Smooth muscle cell (in vitro differentiated cells): ENCODE measurements at regions not wholly inside any gene's neighbourhood (a gene's known extent, or its start where the extent isn't known, plus 50 kb on each side); places are given as distances from the start of the nearest gene placed in this dataset.

ENCODE experiments used
- DNase-seq: peaks from one replicate; lab custom pipeline; 2025; ENCODE audit not compliant: unreplicated experiment; lab: John Stamatoyannopoulos, UW
- H2AFZ ChIP-seq: fragments of 200-600 bp; sonication (generic); 2 replicates; pipeline ENCODE4 v1.6.0; 2016; ENCODE audit warnings: antibody characterized with exemption, low read depth, mild to moderate bottlenecking
- H3F3A ChIP-seq: fragments of 200-600 bp; sonication (generic); 2 replicates; pipeline ENCODE4 v1.6.0; 2017; ENCODE audit warnings: antibody characterized with exemption, low read depth
- H3K27ac ChIP-seq: fragments of 200-600 bp; sonication (generic); 2 replicates; pipeline ENCODE4 v1.5.1; 2016; ENCODE audit warnings: low read depth, mild to moderate bottlenecking
- H3K27me3 ChIP-seq: fragments of 200-600 bp; sonication (generic); 2 replicates; pipeline ENCODE4 v1.6.1; 2016; ENCODE audit warnings: low read depth, mild to moderate bottlenecking
- H3K36me3 ChIP-seq: fragments of 200-600 bp; sonication (generic); 2 replicates; pipeline ENCODE4 v1.5.1; 2016; ENCODE audit warnings: low read depth
- H3K4me1 ChIP-seq: fragments of 200-600 bp; sonication (generic); 2 replicates; pipeline ENCODE4 v1.5.1; 2016; ENCODE audit warnings: low read depth
- H3K4me2 ChIP-seq: fragments of 200-600 bp; sonication (generic); 2 replicates; pipeline ENCODE4 v1.6.0; 2016; ENCODE audit warnings: mild to moderate bottlenecking
- H3K4me3 ChIP-seq: fragments of 200-600 bp; sonication (generic); 2 replicates; pipeline ENCODE4 v1.5.1; 2016; ENCODE audit warnings: mild to moderate bottlenecking
- H3K79me2 ChIP-seq: fragments of 200-600 bp; sonication (generic); 2 replicates; pipeline ENCODE4 v1.6.0; 2016; ENCODE audit warnings: low read depth, mild to moderate bottlenecking
- H3K9ac ChIP-seq: fragments of 200-600 bp; sonication (generic); 2 replicates; pipeline ENCODE4 v1.6.0; 2016; ENCODE audit warnings: low read depth
- H3K9me3 ChIP-seq: fragments of 200-600 bp; sonication (generic); replicated peaks from 2 replicates; pipeline ENCODE4 v1.5.1; 2016; ENCODE audit warnings: low read depth
- H4K20me1 ChIP-seq: fragments of 200-600 bp; sonication (generic); 2 replicates; pipeline ENCODE4 v1.6.0; 2016; ENCODE audit warnings: low read depth
- WGBS: methylation state at CpG from one replicate; pipeline ENCODE4 v1.1.7; 2016; ENCODE audit warnings: low lambda C conversion rate; 5-methylcytosine and 5-hydroxymethylcytosine counted together
- TF ChIP-seq, protein P1 (sequence below): fragments of 200-600 bp; sonication (generic); IDR thresholded peaks from 2 replicates; pipeline ENCODE4 v1.5.1; 2017; ENCODE audit warnings: borderline replicate concordance, mild to moderate bottlenecking, antibody characterized with exemption; ENCODE audit not compliant: insufficient read depth, poor library complexity, severe bottlenecking

DNA sequence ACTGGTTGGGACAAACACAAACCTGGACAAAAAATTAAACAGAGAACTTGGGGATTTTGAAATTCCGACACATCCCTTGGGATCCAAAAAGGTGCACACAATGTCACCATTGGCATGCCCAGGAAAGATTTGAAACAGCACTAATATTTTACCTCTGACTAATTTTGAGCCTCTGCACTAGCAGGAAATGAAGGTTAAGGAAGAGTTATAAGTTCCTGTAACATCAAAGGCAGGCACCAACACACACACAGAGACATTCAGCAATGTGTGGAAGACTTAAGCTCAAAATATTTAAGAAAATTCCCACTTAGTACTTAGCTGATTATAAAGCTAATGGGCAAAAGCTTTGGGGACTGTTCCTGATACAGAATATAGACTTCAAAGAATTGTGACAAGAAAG lies 247.0 kb downstream of the CDH9 start:
- no peak overlapping the region for H3K4me3 ChIP-seq
- H3K27ac ChIP-seq, result peak overlapping the region; percentile 33
- TF ChIP-seq, protein P1, sequence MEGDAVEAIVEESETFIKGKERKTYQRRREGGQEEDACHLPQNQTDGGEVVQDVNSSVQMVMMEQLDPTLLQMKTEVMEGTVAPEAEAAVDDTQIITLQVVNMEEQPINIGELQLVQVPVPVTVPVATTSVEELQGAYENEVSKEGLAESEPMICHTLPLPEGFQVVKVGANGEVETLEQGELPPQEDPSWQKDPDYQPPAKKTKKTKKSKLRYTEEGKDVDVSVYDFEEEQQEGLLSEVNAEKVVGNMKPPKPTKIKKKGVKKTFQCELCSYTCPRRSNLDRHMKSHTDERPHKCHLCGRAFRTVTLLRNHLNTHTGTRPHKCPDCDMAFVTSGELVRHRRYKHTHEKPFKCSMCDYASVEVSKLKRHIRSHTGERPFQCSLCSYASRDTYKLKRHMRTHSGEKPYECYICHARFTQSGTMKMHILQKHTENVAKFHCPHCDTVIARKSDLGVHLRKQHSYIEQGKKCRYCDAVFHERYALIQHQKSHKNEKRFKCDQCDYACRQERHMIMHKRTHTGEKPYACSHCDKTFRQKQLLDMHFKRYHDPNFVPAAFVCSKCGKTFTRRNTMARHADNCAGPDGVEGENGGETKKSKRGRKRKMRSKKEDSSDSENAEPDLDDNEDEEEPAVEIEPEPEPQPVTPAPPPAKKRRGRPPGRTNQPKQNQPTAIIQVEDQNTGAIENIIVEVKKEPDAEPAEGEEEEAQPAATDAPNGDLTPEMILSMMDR, result no peak
- no peak overlapping the region for H3K9ac ChIP-seq
- no peaks in the 10 kb centered on the region for H3K9me3 ChIP-seq
- peaks cover 6% of the 10 kb centered on the region for H3K4me1 ChIP-seq
- no peaks in the 10 kb centered on the region for H3K36me3 ChIP-seq
- no peaks in the 10 kb centered on the region for H3F3A ChIP-seq
- no peaks in the 10 kb centered on the region for H4K20me1 ChIP-seq
- no peak for DNase-seq
- H3K79me2 ChIP-seq, result no peaks in the 10 kb centered on the region
- H3K27me3 ChIP-seq, result no peaks in the 10 kb centered on the region
- H3K4me2 ChIP-seq, result peak overlapping the region; percentile 70
- H2AFZ ChIP-seq, result peak overlapping the region; percentile 74
- 65% methylated on average over 1 of the region's 1 CpG for WGBS

- Histone ChIP-seq H3K79me2 (no peaks in the 10 kb centered on the region), H3K9ac (no peak overlapping the region), H3K27ac (peak overlapping the region; percentile 33), H3K9me3 (no peaks in the 10 kb centered on the region), H3K36me3 (no peaks in the 10 kb centered on the region), H3K4me3 (no peak overlapping the region), H2AFZ (peak overlapping the region; percentile 74), H3K27me3 (no peaks in the 10 kb centered on the region), H3F3A (no peaks in the 10 kb centered on the region), H3K4me2 (peak overlapping the region; percentile 70), H3K4me1 (peaks cover 6% of the 10 kb centered on the region), H4K20me1 (no peaks in the 10 kb centered on the region)
- TF ChIP-seq, protein P1, result no peak
- WGBS, result 32% methylated on average over 3 of the region's 3 CpGs
- no peak for DNase-seq
Observed at GRCh38 chr5:26791021-26791420, 247.4 kb downstream of the CDH9 start.

GRCh38 chr5:26763215-26763614 lies 275.2 kb downstream of the CDH9 start:
- Histone ChIP-seq H2AFZ (no peak overlapping the region), H3K79me2 (no peaks in the 10 kb centered on the region), H4K20me1 (no peaks in the 10 kb centered on the region), H3K9ac (no peak overlapping the region), H3K4me3 (no peak overlapping the region), H3K27me3 (no peaks in the 10 kb centered on the region), H3K4me2 (no peak overlapping the region), H3K4me1 (no peaks in the 10 kb centered on the region), H3K36me3 (no peaks in the 10 kb centered on the region), H3K27ac (no peak overlapping the region), H3K9me3 (no peaks in the 10 kb centered on the region), H3F3A (no peaks in the 10 kb centered on the region)
- no peak for DNase-seq
- TF ChIP-seq, protein P1, result no peak
- 92% methylated on average over 3 of the region's 3 CpGs for WGBS

GRCh38 chr5:26761446-26761845 lies 276.9 kb downstream of the CDH9 start:
- Histone ChIP-seq H3K27ac (no peak overlapping the region), H3K79me2 (no peaks in the 10 kb centered on the region), H3K36me3 (no peaks in the 10 kb centered on the region), H3F3A (no peaks in the 10 kb centered on the region), H3K27me3 (no peaks in the 10 kb centered on the region), H3K9ac (no peak overlapping the region), H2AFZ (no peak overlapping the region), H3K4me1 (no peaks in the 10 kb centered on the region), H3K4me2 (no peak overlapping the region), H3K9me3 (no peaks in the 10 kb centered on the region), H4K20me1 (no peaks in the 10 kb centered on the region), H3K4me3 (no peak overlapping the region)
- no peak for DNase-seq
- TF ChIP-seq, protein P1, result no peak
- 93% methylated on average over 4 of the region's 4 CpGs for whole genome bisulfite sequencing
